GM21381 (cell line): ENCODE measurements at regions not wholly inside any gene's neighbourhood (a gene's known extent, or its start where the extent isn't known, plus 50 kb on each side); places are given as distances from the start of the nearest gene placed in this dataset.
"Not testable (repeated sequence)": the region's sequence is repeated elsewhere in the genome, so short reads cannot be mapped to it uniquely, and the experiment has no call there.

Experiments
- ATAC-seq: cut with Tn5 transposase; IDR thresholded peaks from one replicate; pipeline ENCODE4 v1.9.1; 2021; ENCODE audit warnings: mild to moderate bottlenecking, moderate library complexity; ENCODE audit not compliant: unreplicated experiment

- ATAC-seq, result no peak
These were observed 111.6 kb upstream of the FGGY start for GRCh38 chr1:59185163-59185860.

GRCh38 chr1:59186656-59187055 is 110.2 kb upstream of the FGGY start:
- ATAC-seq, result no peak

GRCh38 chr1:59188413-59189213 is 108.3 kb upstream of the FGGY start:
- no peak for ATAC-seq

- ATAC-seq, result no peak
These were observed 103.3 kb upstream of the FGGY start for GRCh38 chr1:59193443-59194093.

GRCh38 chr1:59194621-59195020 is 102.3 kb upstream of the FGGY start:
- no peak for ATAC-seq

- ATAC-seq, result no peak
These were observed 101.7 kb upstream of the FGGY start for GRCh38 chr1:59195151-59195550.

- ATAC-seq, result no peak
These were observed 98.3 kb upstream of the FGGY start for GRCh38 chr1:59198564-59198963.

GRCh38 chr1:59199147-59199546 is 97.7 kb upstream of the FGGY start:
- no peak for ATAC-seq

- no peak for ATAC-seq
These were observed 97.0 kb upstream of the FGGY start for GRCh38 chr1:59199719-59200376.

GRCh38 chr1:59201341-59201740 is 95.6 kb upstream of the FGGY start:
- ATAC-seq, result no peak

- ATAC-seq, result no peak
These were observed 94.4 kb upstream of the FGGY start for GRCh38 chr1:59202455-59202854.

GRCh38 chr1:59204001-59204400 is 92.9 kb upstream of the FGGY start:
- ATAC-seq, result no peak

- not testable (repeated sequence) for ATAC-seq
These were observed 90.3 kb upstream of the FGGY start for GRCh38 chr1:59206616-59207015.

- ATAC-seq, result not testable (repeated sequence)
These were observed 86.5 kb upstream of the FGGY start for GRCh38 chr1:59210430-59210829.

GRCh38 chr1:59212706-59213105 is 84.2 kb upstream of the FGGY start:
- no peak for ATAC-seq

GRCh38 chr1:59214248-59215208 is 82.4 kb upstream of the FGGY start:
- no peak for ATAC-seq

- ATAC-seq, result no peak
These were observed 81.1 kb upstream of the FGGY start for GRCh38 chr1:59215766-59216291.

- ATAC-seq, result not testable (repeated sequence)
These were observed 79.5 kb upstream of the FGGY start for GRCh38 chr1:59217439-59217838.

GRCh38 chr1:59218521-59219236 is 78.2 kb upstream of the FGGY start:
- no peak for ATAC-seq
